ENCODE measurements at regions not wholly inside any gene's neighbourhood (a gene's known extent, or its start where the extent isn't known, plus 50 kb on each side); places are given as distances from the start of the nearest gene placed in this dataset.

GRCh38 chr1:209404577-209404976 is 178.9 kb upstream of the CAMK1G start:
- TF ChIP-seq EZH2 (optimal IDR thresholded peaks at IDR 0.05; ENCODE audit: low read depth, low read length) (no peak), CTCF (IDR thresholded peaks at IDR 0.05; ENCODE audit: low read length) (no peak), EZH2phosphoT487 (IDR thresholded peaks at IDR 0.05; ENCODE audit: low read length) (no peak)
- Histone ChIP-seq H3K79me2 (ENCODE audit: low read length) (no peaks in the 10 kb centered on the region), H3K36me3 (replicated peaks; ENCODE audit: insufficient read depth, low read length) (no peaks in the 10 kb centered on the region), H3K4me1 (ENCODE audit: low read length) (no peaks in the 10 kb centered on the region), H3K27me3 (replicated peaks; ENCODE audit: insufficient read depth, low read length) (no peaks in the 10 kb centered on the region), H3K4me2 (ENCODE audit: low read depth, low read length) (no peak overlapping the region), H4K20me1 (ENCODE audit: insufficient read depth, low read length) (no peaks in the 10 kb centered on the region), H3K9ac (ENCODE audit: low read length) (no peak overlapping the region), H3K9me3 (replicated peaks; ENCODE audit: insufficient read depth, low read length) (no peaks in the 10 kb centered on the region), H3K9me2 (replicated peaks; ENCODE audit: insufficient read depth, low read length) (no peaks in the 10 kb centered on the region), H3K4me3 (ENCODE audit: low read length) (no peak overlapping the region), H3K27ac (ENCODE audit: low read length) (no peak overlapping the region), H2AFZ (ENCODE audit: low read length) (no peak overlapping the region), H3F3A (ENCODE audit: insufficient read depth, low read length) (no peaks in the 10 kb centered on the region)
- no peak for DNase-seq

- no peak overlapping the region for H3K27ac ChIP-seq (ENCODE audit: low read length)
- no peaks in the 10 kb centered on the region for H3K36me3 ChIP-seq (replicated peaks; ENCODE audit: insufficient read depth, low read length)
- no peak for DNase-seq
- H3F3A ChIP-seq (ENCODE audit: insufficient read depth, low read length): no peaks in the 10 kb centered on the region
- H3K4me2 ChIP-seq (ENCODE audit: low read depth, low read length): no peak overlapping the region
- no peak for TF ChIP-seq EZH2 (optimal IDR thresholded peaks at IDR 0.05; ENCODE audit: low read depth, low read length)
- no peak for TF ChIP-seq CTCF (IDR thresholded peaks at IDR 0.05; ENCODE audit: low read length)
- no peak for TF ChIP-seq EZH2phosphoT487 (IDR thresholded peaks at IDR 0.05; ENCODE audit: low read length)
- H3K9me2 ChIP-seq (replicated peaks; ENCODE audit: insufficient read depth, low read length): no peaks in the 10 kb centered on the region
- H3K9ac ChIP-seq (ENCODE audit: low read length): no peak overlapping the region
- H3K27me3 ChIP-seq (replicated peaks; ENCODE audit: insufficient read depth, low read length): no peaks in the 10 kb centered on the region
- H3K4me3 ChIP-seq (ENCODE audit: low read length): no peak overlapping the region
- no peaks in the 10 kb centered on the region for H4K20me1 ChIP-seq (ENCODE audit: insufficient read depth, low read length)
- no peaks in the 10 kb centered on the region for H3K4me1 ChIP-seq (ENCODE audit: low read length)
- no peaks in the 10 kb centered on the region for H3K9me3 ChIP-seq (replicated peaks; ENCODE audit: insufficient read depth, low read length)
- H2AFZ ChIP-seq (ENCODE audit: low read length): no peak overlapping the region
- no peaks in the 10 kb centered on the region for H3K79me2 ChIP-seq (ENCODE audit: low read length)
These were observed 178.2 kb upstream of the CAMK1G start for GRCh38 chr1:209405183-209405814.

DNA sequence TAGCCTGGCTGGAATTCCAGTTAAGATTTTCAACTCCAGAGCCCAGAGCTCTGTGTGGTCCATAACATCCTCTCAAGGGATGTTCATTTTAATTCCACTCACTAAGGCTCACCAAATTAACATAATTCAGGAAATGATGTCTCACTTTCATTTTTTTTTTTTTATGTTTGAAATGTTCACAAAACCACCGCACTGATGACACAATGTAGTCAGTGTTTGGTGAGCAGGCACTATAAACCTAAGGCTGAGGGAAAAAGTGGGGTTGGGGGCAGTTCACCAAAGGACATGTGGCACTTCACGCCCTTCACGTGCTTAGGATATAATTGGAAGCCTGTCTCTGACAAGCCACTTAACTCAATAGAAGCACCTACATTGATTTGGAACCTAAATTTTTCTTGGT is 177.3 kb upstream of the CAMK1G start:
- Histone ChIP-seq H3K9me2 (replicated peaks; ENCODE audit: insufficient read depth, low read length) (no peaks in the 10 kb centered on the region), H3K27ac (ENCODE audit: low read length) (no peak overlapping the region), H3K36me3 (replicated peaks; ENCODE audit: insufficient read depth, low read length) (no peaks in the 10 kb centered on the region), H3K4me1 (ENCODE audit: low read length) (no peaks in the 10 kb centered on the region), H3K4me2 (ENCODE audit: low read depth, low read length) (no peak overlapping the region), H4K20me1 (ENCODE audit: insufficient read depth, low read length) (no peaks in the 10 kb centered on the region), H3K9ac (ENCODE audit: low read length) (no peak overlapping the region), H2AFZ (ENCODE audit: low read length) (no peak overlapping the region), H3K79me2 (ENCODE audit: low read length) (no peaks in the 10 kb centered on the region), H3K4me3 (ENCODE audit: low read length) (no peak overlapping the region), H3F3A (ENCODE audit: insufficient read depth, low read length) (no peaks in the 10 kb centered on the region), H3K27me3 (replicated peaks; ENCODE audit: insufficient read depth, low read length) (no peaks in the 10 kb centered on the region), H3K9me3 (replicated peaks; ENCODE audit: insufficient read depth, low read length) (no peaks in the 10 kb centered on the region)
- TF ChIP-seq EZH2 (optimal IDR thresholded peaks at IDR 0.05; ENCODE audit: low read depth, low read length): no peak
- no peak for TF ChIP-seq CTCF (IDR thresholded peaks at IDR 0.05; ENCODE audit: low read length)
- no peak for TF ChIP-seq EZH2phosphoT487 (IDR thresholded peaks at IDR 0.05; ENCODE audit: low read length)
- no peak for DNase-seq

Data from MM.1S (cell line).